H1 (cell line): ENCODE measurements at regions not wholly inside any gene's neighbourhood (a gene's known extent, or its start where the extent isn't known, plus 50 kb on each side); places are given as distances from the start of the nearest gene placed in this dataset.

Experiments
- CTCF ChIA-PET: fragments of 300-600 bp; sonication (Branson Sonifier 250); formaldehyde crosslinking; loops from one replicate; lab custom pipeline; 2021; ENCODE audit not compliant: partially characterized antibody; lab: Charles Lee
- POLR2A ChIA-PET: fragments of 300-600 bp; sonication (Branson Sonifier 250); formaldehyde crosslinking; loops from one replicate; lab custom pipeline; 2021; ENCODE audit warnings: inconsistent platforms; ENCODE audit not compliant: partially characterized antibody; lab: Charles Lee
- DNase-seq, 2 experiments: peaks; one replicate each; pipeline versions ENCODE4 v3.0.0 to v3.0.0-alpha.2; 2010 to 2022; ENCODE audit warnings: low spot score in 2 of 2, low read depth in 1 of 2, mixed read lengths in 1 of 2
- FAIRE-seq: peaks from 2 replicates; lab custom pipeline; 2011; peaks lifted over from hg19 to GRCh38; lab: Jason Lieb, UNC
- H2AFZ ChIP-seq: 2 replicates; pipeline ENCODE4 v1.8.1; 2012; ENCODE audit warnings: low read length, inconsistent platforms
- H2AK5ac ChIP-seq: 2 replicates; pipeline ENCODE4 v1.6.1; 2013; ENCODE audit warnings: low read depth, low read length
- H2BK120ac ChIP-seq: replicated peaks from 2 replicates; pipeline ENCODE3; 2013; ENCODE audit warnings: low read depth, low read length, inconsistent platforms
- H2BK12ac ChIP-seq: 2 replicates; pipeline ENCODE4 v1.6.1; 2013; ENCODE audit warnings: low read depth, low read length
- H2BK15ac ChIP-seq: 2 replicates; pipeline ENCODE4 v1.6.1; 2013; ENCODE audit warnings: low read length
- H2BK20ac ChIP-seq: 2 replicates; pipeline ENCODE4 v1.6.1; 2013; ENCODE audit warnings: low read length
- H2BK5ac ChIP-seq: 2 replicates; pipeline ENCODE4 v1.6.1; 2013; ENCODE audit warnings: low read depth, low read length
- H3K14ac ChIP-seq: 2 replicates; pipeline ENCODE4 v1.6.1; 2013; ENCODE audit warnings: inconsistent platforms; ENCODE audit not compliant: insufficient read length
- H3K18ac ChIP-seq: 2 replicates; pipeline ENCODE4 v1.6.1; 2013; ENCODE audit warnings: low read length; ENCODE audit errors: extremely low read depth
- H3K23ac ChIP-seq: 2 replicates; pipeline ENCODE4 v1.6.1; 2013; ENCODE audit warnings: inconsistent platforms; ENCODE audit not compliant: insufficient read length
- H3K23me2 ChIP-seq: 2 replicates; pipeline ENCODE4 v1.6.1; 2013; ENCODE audit warnings: low read depth, low read length
- H3K27ac ChIP-seq: 2 replicates; pipeline ENCODE4 v1.6.1; 2011; ENCODE audit warnings: low read depth, low read length, inconsistent platforms
- H3K27me3 ChIP-seq, 4 experiments: replicated peaks in 1 of 4; 1 replicate in 1 of 4; 2 replicates in 3 of 4; pipeline versions ENCODE4 v1.6.1 to v1.8.1; 2011 to 2013; ENCODE audit warnings: low read length in 3 of 4, mild to moderate bottlenecking in 3 of 4, inconsistent platforms in 2 of 4, mixed read lengths in 2 of 4, moderate library complexity in 1 of 4; ENCODE audit not compliant: control insufficient read depth in 3 of 4, insufficient read depth in 3 of 4; ENCODE audit errors: extremely low read depth in 1 of 4
- H3K36me3 ChIP-seq, 4 experiments: 2 replicates each; pipeline versions ENCODE4 v1.6.1 to v1.8.1; 2011 to 2013; ENCODE audit warnings: mild to moderate bottlenecking in 4 of 4, low read length in 3 of 4, moderate library complexity in 2 of 4, control low read depth in 1 of 4, inconsistent platforms in 1 of 4; ENCODE audit not compliant: insufficient read depth in 4 of 4, control insufficient read depth in 2 of 4
- H3K4ac ChIP-seq: replicated peaks from 2 replicates; pipeline ENCODE3; 2013; ENCODE audit warnings: low read length, low read depth, mixed read lengths, inconsistent platforms; ENCODE audit not compliant: insufficient read length
- H3K4me1 ChIP-seq, 4 experiments: replicated peaks in 1 of 4; 1 replicate in 1 of 4; 2 replicates in 3 of 4; pipeline versions ENCODE4 v1.6.1 to v1.8.1; 2011 to 2013; ENCODE audit warnings: low read length in 3 of 4, inconsistent platforms in 2 of 4, mixed read lengths in 1 of 4; ENCODE audit not compliant: insufficient read depth in 4 of 4, control insufficient read depth in 3 of 4
- H3K4me2 ChIP-seq, 2 experiments: 2 replicates each; pipeline versions ENCODE4 v1.6.1 to v1.8.1; 2011 to 2013; ENCODE audit warnings: low read depth in 2 of 2, low read length in 2 of 2, control low read depth in 1 of 2, inconsistent platforms in 1 of 2, mild to moderate bottlenecking in 1 of 2; ENCODE audit not compliant: insufficient read depth in 1 of 2
- H3K4me3 ChIP-seq, 4 experiments: fragments of 200-600, 300-600 bp in 1 of 4; sonication (generic), shearing (Covaris generic), sonication (Bioruptor Twin) in 1 of 4; 2 replicates each; pipeline versions ENCODE4 v1.5.1 to v1.8.1; 2011 to 2016; ENCODE audit warnings: low read length in 4 of 4, low read depth in 3 of 4, control low read depth in 2 of 4, inconsistent platforms in 2 of 4, mild to moderate bottlenecking in 2 of 4, mixed read lengths in 1 of 4, moderate library complexity in 1 of 4; ENCODE audit not compliant: insufficient read depth in 2 of 4; ENCODE audit errors: extremely low read depth in 1 of 4
- H3K56ac ChIP-seq: replicated peaks from 2 replicates; pipeline ENCODE3; 2013; ENCODE audit warnings: low read depth, mild to moderate bottlenecking, mixed read lengths, low read length, inconsistent platforms; ENCODE audit not compliant: insufficient read length
- H3K79me1 ChIP-seq: 2 replicates; pipeline ENCODE4 v1.6.1; 2013; ENCODE audit warnings: low read depth, low read length, control low read depth
- H3K79me2 ChIP-seq, 2 experiments: 2 replicates each; pipeline versions ENCODE4 v1.6.1 to v1.8.1; 2012 to 2013; ENCODE audit warnings: low read length in 2 of 2, mild to moderate bottlenecking in 2 of 2, inconsistent platforms in 1 of 2; ENCODE audit not compliant: insufficient read depth in 2 of 2, control insufficient read depth in 1 of 2
- H3K9ac ChIP-seq, 4 experiments: replicated peaks in 1 of 4; 1 replicate in 1 of 4; 2 replicates in 3 of 4; pipeline versions ENCODE4 v1.6.1 to v1.8.1; 2011 to 2013; ENCODE audit warnings: low read depth in 3 of 4, low read length in 3 of 4, control low read depth in 2 of 4, mild to moderate bottlenecking in 2 of 4, moderate library complexity in 2 of 4, inconsistent platforms in 1 of 4; ENCODE audit errors: extremely low read depth in 1 of 4
- H3K9me3 ChIP-seq, 2 experiments: 2 replicates each; pipeline versions ENCODE4 v1.6.1 to v1.8.1; 2012 to 2013; ENCODE audit warnings: mild to moderate bottlenecking in 2 of 2, moderate library complexity in 2 of 2, control low read depth in 1 of 2, inconsistent platforms in 1 of 2, low read depth in 1 of 2, low read length in 1 of 2, mixed read lengths in 1 of 2; ENCODE audit not compliant: insufficient read depth in 2 of 2
- H4K20me1 ChIP-seq, 2 experiments: replicated peaks in 1 of 2; 2 replicates each; pipeline versions ENCODE3 to v1.8.1; 2011 to 2013; ENCODE audit warnings: inconsistent platforms in 2 of 2, low read length in 2 of 2, mild to moderate bottlenecking in 1 of 2; ENCODE audit not compliant: insufficient read depth in 2 of 2, control insufficient read depth in 1 of 2
- H4K5ac ChIP-seq: 2 replicates; pipeline ENCODE4 v1.6.1; 2013; ENCODE audit warnings: low read length, low read depth, mixed read lengths, inconsistent platforms; ENCODE audit not compliant: insufficient read length
- H4K8ac ChIP-seq: 2 replicates; pipeline ENCODE4 v1.8.0; 2013; ENCODE audit warnings: mild to moderate bottlenecking, moderate library complexity, low read length, inconsistent platforms; ENCODE audit not compliant: insufficient read depth; ENCODE audit errors: extremely low read depth
- H4K91ac ChIP-seq: replicated peaks from 2 replicates; pipeline ENCODE3; 2013; ENCODE audit warnings: low read length, mixed read lengths, inconsistent platforms; ENCODE audit not compliant: insufficient read length
- BACH1 ChIP-seq: IDR thresholded peaks from 2 replicates; pipeline ENCODE4 v1.6.1; 2012; ENCODE audit warnings: low read length, improper control_type of control experiment
- BRCA1 ChIP-seq: IDR thresholded peaks from 2 replicates; pipeline ENCODE4 v1.6.1; 2012; ENCODE audit warnings: low read depth, low read length, improper control_type of control experiment
- CEBPB ChIP-seq: IDR thresholded peaks from 2 replicates; pipeline ENCODE4 v1.6.1; 2012; ENCODE audit warnings: low read depth, low read length
- CHD1 ChIP-seq: IDR thresholded peaks from 2 replicates; pipeline ENCODE4 v1.6.1; 2012; ENCODE audit warnings: low read depth, low read length, improper control_type of control experiment
- GABPA ChIP-seq: IDR thresholded peaks from 2 replicates; pipeline ENCODE4 v1.6.1; 2011; ENCODE audit warnings: mild to moderate bottlenecking, low read length, moderate library complexity, borderline replicate concordance; ENCODE audit not compliant: insufficient read depth
- GTF2F1 ChIP-seq: IDR thresholded peaks from 2 replicates; pipeline ENCODE4 v1.6.1; 2012; ENCODE audit warnings: low read depth, low read length, improper control_type of control experiment, borderline replicate concordance
- KDM4A ChIP-seq: IDR thresholded peaks from one replicate; pipeline ENCODE4 v1.7.1; 2012; ENCODE audit warnings: low read depth, mild to moderate bottlenecking, moderate library complexity, low read length, inconsistent platforms; ENCODE audit not compliant: severe bottlenecking
- KDM5A ChIP-seq: fragments of 200-600 bp; IDR thresholded peaks from 2 replicates; pipeline ENCODE4 v1.7.1; 2012; ENCODE audit warnings: mild to moderate bottlenecking, low read length, inconsistent platforms, mixed read lengths
- PHF8 ChIP-seq: fragments of 200-600 bp; sonication (generic); conservative IDR thresholded peaks from 2 replicates; pipeline ENCODE4 v1.7.1; 2012; ENCODE audit warnings: low read depth, mild to moderate bottlenecking, inconsistent platforms, low read length, moderate library complexity
- POLR2AphosphoS5 ChIP-seq: IDR thresholded peaks from 2 replicates; pipeline ENCODE4 v1.6.1; 2011; ENCODE audit warnings: low read depth, low read length
- RNF2 ChIP-seq: fragments of 200-900, 300-1000 bp; sonication (generic); IDR thresholded peaks from 2 replicates; pipeline ENCODE4 v1.7.1; 2016; ENCODE audit warnings: borderline replicate concordance, low read depth, mild to moderate bottlenecking, antibody characterized with exemption, low read length; ENCODE audit not compliant: poor library complexity, severe bottlenecking; ENCODE audit errors: missing control alignments
- RXRA ChIP-seq: IDR thresholded peaks from 2 replicates; pipeline ENCODE4 v1.6.1; 2011; ENCODE audit warnings: low read depth, mild to moderate bottlenecking, low read length, moderate library complexity; ENCODE audit not compliant: insufficient read depth
- SP2 ChIP-seq: IDR thresholded peaks from 2 replicates; pipeline ENCODE4 v1.6.1; 2012; ENCODE audit warnings: mild to moderate bottlenecking, low read length, inconsistent platforms
- SRF ChIP-seq: IDR thresholded peaks from 2 replicates; pipeline ENCODE4 v1.6.1; 2011; ENCODE audit warnings: mild to moderate bottlenecking, low read depth, low read length, moderate library complexity
- YY1 ChIP-seq: IDR thresholded peaks from 2 replicates; pipeline ENCODE4 v1.6.1; 2011; ENCODE audit warnings: low read depth, mild to moderate bottlenecking, low read length
- WGBS, 2 experiments: shearing (Covaris generic) in 1 of 2; methylation state at CpG; one replicate each; pipeline versions ENCODE4 v1.1.6 to v1.1.7; 2013 to 2015; ENCODE audit warnings: low lambda C conversion rate in 2 of 2, mixed read lengths in 2 of 2, inconsistent platforms in 1 of 2, low coverage in 1 of 2, missing lambda C conversion rate in 1 of 2; ENCODE audit not compliant: insufficient replicate concordance in 2 of 2, insufficient coverage in 1 of 2, insufficient read length in 1 of 2; ENCODE audit errors: extremely low coverage in 1 of 2, missing lambda C conversion rate in 1 of 2; 5-methylcytosine and 5-hydroxymethylcytosine counted together

GRCh38 chr10:3228629-3228945, 56.0 kb upstream of the PITRM1 start:
- Histone ChIP-seq H3K18ac (no peak overlapping the region), H4K20me1 (no peaks in the 10 kb centered on the region), H3K9me3 (no peaks in the 10 kb centered on the region), H4K5ac (no peak overlapping the region), H3K23ac (no peak overlapping the region), H3K79me2 (no peaks in the 10 kb centered on the region), H4K8ac (peak overlapping the region; percentile 18), H3K36me3 (no peaks in the 10 kb centered on the region), H3K9ac (no peak overlapping the region), H3K4ac (no peak overlapping the region), H3K79me1 (no peaks in the 10 kb centered on the region), H3K4me1 (no peaks in the 10 kb centered on the region), H3K4me2 (no peak overlapping the region), H2BK12ac (0 out of 2 replicates have a peak overlapping the region, but pooled peaks have one; percentile 27), H3K4me3 (no peak overlapping the region), H3K23me2 (no peaks in the 10 kb centered on the region; the same call in 1 of the 2 replicates), H2BK120ac (no peak overlapping the region), H2AK5ac (no peak overlapping the region), H2BK20ac (0 out of 2 replicates have a peak overlapping the region, but pooled peaks have one; percentile 18), H3K56ac (no peak overlapping the region), H4K91ac (peak overlapping the region; percentile 5), H2BK5ac (no peak overlapping the region), H2BK15ac (no peak overlapping the region; the same call in 1 of the 2 replicates), H3K14ac (no peak overlapping the region), H3K27ac (no peak overlapping the region), H2AFZ (no peak overlapping the region), H3K27me3 (no peaks in the 10 kb centered on the region)
- CTCF ChIA-PET = interaction anchor here (1.6 kb wide), 1 partner anchor 35 kb away, joined by 3 read pairs; no protein-coding TSS in a partner anchor
- WGBS, 2 experiments = 92% methylated on average over 10 of the region's 10 CpGs; no CpG with 5 or more reads in 1 of the 2 experiments
- POLR2A ChIA-PET = no interaction called here
- TF ChIP-seq CHD1 = no peak
- TF ChIP-seq PHF8 = no peak
- no peak for TF ChIP-seq RXRA
- TF ChIP-seq SRF = no peak
- no peak for TF ChIP-seq GABPA
- TF ChIP-seq RNF2 = no peak
- no peak for TF ChIP-seq SP2
- no peak for TF ChIP-seq KDM5A
- TF ChIP-seq YY1 = no peak
- TF ChIP-seq BACH1 = no peak
- no peak for TF ChIP-seq GTF2F1
- TF ChIP-seq CEBPB = no peak
- TF ChIP-seq BRCA1 = no peak
- TF ChIP-seq POLR2AphosphoS5 = no peak
- no peak for TF ChIP-seq KDM4A
- no peak for FAIRE-seq
- no peak for DNase-seq
